A549 (cell line): ENCODE measurements at regions not wholly inside any gene's neighbourhood (a gene's known extent, or its start where the extent isn't known, plus 50 kb on each side); places are given as distances from the start of the nearest gene placed in this dataset.

Source experiments
- ATAC-seq, 2 experiments: fragments of 200-7000 bp in 1 of 2; fragments of >200 bp in 1 of 2; cut with Nextera tagmentation in 1 of 2; cut with Tn5 transposase in 1 of 2; 3 replicates each; pipeline versions ENCODE4 v1.8.0 to v1.9.1; 2018 to 2020; ENCODE audit warnings: mild to moderate bottlenecking in 1 of 2, moderate library complexity in 1 of 2
- CTCF ChIA-PET: fragments of 300-600 bp; sonication (Branson Sonifier 250); formaldehyde crosslinking; extraction: SDS; loops from one replicate; lab custom pipeline; 2021; ENCODE audit warnings: antibody characterized with exemption, inconsistent platforms; lab: Yijun Ruan, JAX
- POLR2A ChIA-PET: fragments of 350-600 bp; formaldehyde crosslinking; extraction: SDS; loops from one replicate; lab custom pipeline; 2021; ENCODE audit warnings: antibody characterized with exemption, inconsistent platforms; lab: Yijun Ruan, JAX
- DNase-seq, 2 experiments: peaks; one replicate each; pipeline versions ENCODE4 v3.0.0 to v3.0.0-alpha.2; 2011 to 2016; ENCODE audit warnings: low read depth in 1 of 2, low spot score in 1 of 2
- FAIRE-seq: peaks from 2 replicates; lab custom pipeline; 2011; peaks lifted over from hg19 to GRCh38; lab: Jason Lieb, UNC
- H3K27ac ChIP-seq, 2 experiments: fragments of >200 bp; sonication (Bioruptor Twin); formaldehyde crosslinking; 3 replicates each; pipeline ENCODE4 v1.5.1; 2016 to 2017
- H3K4me1 ChIP-seq: fragments of >200 bp; sonication (Bioruptor Twin); formaldehyde crosslinking; 3 replicates; pipeline ENCODE4 v1.6.1; 2016
- H3K4me2 ChIP-seq: fragments of >200 bp; sonication (Bioruptor Twin); formaldehyde crosslinking; 3 replicates; pipeline ENCODE4 v1.6.1; 2016
- H3K4me3 ChIP-seq: fragments of >200 bp; sonication (Bioruptor Twin); formaldehyde crosslinking; 3 replicates; pipeline ENCODE4 v1.5.1; 2016
- H3K9me3 ChIP-seq: fragments of >200 bp; sonication (Bioruptor Twin); formaldehyde crosslinking; 3 replicates; pipeline ENCODE4 v1.6.1; 2016
- CBX2 ChIP-seq: fragments of 200-600 bp; sonication (generic); IDR thresholded peaks from 2 replicates; pipeline ENCODE4 v1.6.1; 2016; ENCODE audit warnings: low read depth, mild to moderate bottlenecking, borderline replicate concordance
- CHD2 ChIP-seq: fragments of 150-350 bp; IDR thresholded peaks from 2 replicates; pipeline ENCODE4 v1.6.1; 2014; ENCODE audit warnings: low read length; ENCODE audit not compliant: partially characterized antibody
- CHD4 ChIP-seq: fragments of 200-600 bp; sonication (generic); IDR thresholded peaks from 2 replicates; pipeline ENCODE4 v1.6.1; 2016; ENCODE audit warnings: antibody characterized with exemption, mild to moderate bottlenecking, borderline replicate concordance
- EHF ChIP-seq: fragments of 250-450 bp; sonication (Bioruptor Pico); IDR thresholded peaks from 2 replicates; pipeline ENCODE4 v1.5.0; 2020; ENCODE audit warnings: mild to moderate bottlenecking
- ESRRA ChIP-seq: fragments of 150-350 bp; IDR thresholded peaks from 2 replicates; pipeline ENCODE4 v1.6.1; 2014; ENCODE audit warnings: mild to moderate bottlenecking, low read length, borderline replicate concordance
- FOXS1 ChIP-seq: fragments of 250-450 bp; sonication (Bioruptor Pico); IDR thresholded peaks from 2 replicates; pipeline ENCODE4 v1.5.0; 2020; ENCODE audit warnings: mild to moderate bottlenecking, moderate library complexity
- JUN ChIP-seq, 2 experiments: fragments of >200 bp; sonication (Bioruptor Twin); formaldehyde crosslinking; IDR thresholded peaks; 2 replicates in 1 of 2; 3 replicates in 1 of 2; pipeline ENCODE4 v1.6.1; 2016 to 2017
- MAFK ChIP-seq: fragments of 450-650 bp; IDR thresholded peaks from 2 replicates; pipeline ENCODE4 v1.6.1; 2014; ENCODE audit not compliant: partially characterized antibody
- MAZ ChIP-seq: fragments of 150-350 bp; IDR thresholded peaks from 2 replicates; pipeline ENCODE4 v1.6.1; 2014; ENCODE audit warnings: antibody characterized with exemption, low read depth, low read length, borderline replicate concordance
- PHF8 ChIP-seq: fragments of 200-600 bp; sonication (generic); IDR thresholded peaks from 2 replicates; pipeline ENCODE4 v1.6.1; 2016; ENCODE audit warnings: low read depth, mild to moderate bottlenecking, antibody characterized with exemption, moderate library complexity, borderline replicate concordance
- POLR2AphosphoS2 ChIP-seq: conservative IDR thresholded peaks from 2 replicates; pipeline ENCODE4 v1.6.1; 2012; ENCODE audit warnings: low read length, improper control_type of control experiment, inconsistent platforms
- ZFP36 ChIP-seq: fragments of 450-650 bp; IDR thresholded peaks from 2 replicates; pipeline ENCODE4 v1.6.1; 2014; ENCODE audit warnings: borderline replicate concordance; ENCODE audit not compliant: partially characterized antibody
- ZNF302 ChIP-seq: fragments of 250-450 bp; sonication (Bioruptor Pico); IDR thresholded peaks from 2 replicates; pipeline ENCODE4 v1.9.0; 2021; ENCODE audit warnings: inconsistent platforms, mild to moderate bottlenecking, moderate library complexity
- WGBS: methylation state at CpG from one replicate; pipeline ENCODE4 v1.1.6; 2017; ENCODE audit errors: missing lambda C conversion rate; 5-methylcytosine and 5-hydroxymethylcytosine counted together
- TF ChIP-seq, protein P1 (sequence below): fragments of 150-350 bp; IDR thresholded peaks from 2 replicates; pipeline ENCODE4 v1.6.1; 2014; ENCODE audit warnings: low read depth, mild to moderate bottlenecking, low read length
- TF ChIP-seq, protein P2 (sequence below): fragments of >200 bp; sonication (Bioruptor Twin); formaldehyde crosslinking; IDR thresholded peaks from 3 replicates; pipeline ENCODE4 v1.5.1; 2016
- TF ChIP-seq, protein P3 (sequence below): fragments of >200 bp; sonication (Bioruptor Twin); formaldehyde crosslinking; IDR thresholded peaks from 2 replicates; pipeline ENCODE4 v1.6.1; 2016

DNA sequence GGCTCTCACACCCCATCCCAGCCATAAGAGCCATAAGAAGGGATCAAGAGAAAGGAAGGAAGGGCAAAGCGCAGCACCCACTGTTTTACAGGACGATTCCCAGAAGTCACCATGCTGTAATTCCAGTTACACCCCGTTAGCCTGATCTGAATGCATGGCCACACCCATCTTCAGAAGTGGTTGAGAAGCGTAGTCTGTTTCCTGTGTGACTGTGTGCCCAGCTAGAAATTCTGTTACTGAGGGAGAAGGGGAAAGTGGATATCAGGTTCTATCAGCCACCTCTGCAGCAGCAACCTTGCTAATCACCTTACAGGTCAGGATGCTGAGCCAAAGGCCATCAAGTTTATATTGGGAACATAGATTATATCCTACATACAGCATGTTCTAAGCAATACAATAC lies 260.0 kb downstream of the ABHD5 start:
- 61% methylated on average over 4 of the region's 4 CpGs for WGBS
- no peaks in the 10 kb centered on the region for H3K9me3 ChIP-seq
- H3K4me1 ChIP-seq = peaks cover 8% of the 10 kb centered on the region; the same call in 1 of the 3 replicates
- DNase-seq (no peak), FAIRE-seq (no peak), ATAC-seq (no peak)
- POLR2A ChIA-PET = no interaction called here
- no peak overlapping the region for H3K4me2 ChIP-seq
- H3K27ac ChIP-seq = no peak overlapping the region
- CTCF ChIA-PET = no interaction called here
- H3K4me3 ChIP-seq = no peak overlapping the region
- no peak for TF ChIP-seq ZFP36
- TF ChIP-seq POLR2AphosphoS2 = no peak
- no peak for TF ChIP-seq CBX2
- no peak for TF ChIP-seq PHF8
- no peak for TF ChIP-seq FOXS1 (CRISPR knock-in tag)
- no peak for TF ChIP-seq EHF (CRISPR knock-in tag)
- TF ChIP-seq, all 56 proteins: peak for 0

DNA sequence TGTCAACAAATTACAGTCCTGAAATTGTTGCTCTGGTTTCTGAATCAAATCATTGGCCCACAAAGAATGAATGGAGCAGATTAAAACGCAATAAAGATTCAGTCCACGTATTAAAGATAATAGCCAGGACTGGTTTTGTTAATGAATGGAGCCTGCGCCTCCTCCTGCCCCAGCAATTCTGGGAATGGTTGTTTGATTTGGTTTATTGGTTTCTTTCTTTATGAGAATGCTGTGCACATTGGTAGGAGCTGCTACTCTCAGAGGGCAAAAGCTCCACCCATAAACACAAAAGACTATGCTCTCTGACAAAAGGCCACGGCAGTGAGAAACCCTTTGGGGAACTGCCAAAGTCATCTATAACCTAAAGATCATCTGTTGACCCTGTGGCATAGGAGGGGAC lies 261.1 kb downstream of the ABHD5 start:
- Histone ChIP-seq H3K4me2 (no peak overlapping the region), H3K4me3 (no peak overlapping the region), H3K9me3 (no peaks in the 10 kb centered on the region)
- ATAC-seq (no peak), DNase-seq (no peak), FAIRE-seq (no peak)
- CTCF ChIA-PET = no interaction called here
- POLR2A ChIA-PET = no interaction called here
- TF ChIP-seq, protein P1, sequence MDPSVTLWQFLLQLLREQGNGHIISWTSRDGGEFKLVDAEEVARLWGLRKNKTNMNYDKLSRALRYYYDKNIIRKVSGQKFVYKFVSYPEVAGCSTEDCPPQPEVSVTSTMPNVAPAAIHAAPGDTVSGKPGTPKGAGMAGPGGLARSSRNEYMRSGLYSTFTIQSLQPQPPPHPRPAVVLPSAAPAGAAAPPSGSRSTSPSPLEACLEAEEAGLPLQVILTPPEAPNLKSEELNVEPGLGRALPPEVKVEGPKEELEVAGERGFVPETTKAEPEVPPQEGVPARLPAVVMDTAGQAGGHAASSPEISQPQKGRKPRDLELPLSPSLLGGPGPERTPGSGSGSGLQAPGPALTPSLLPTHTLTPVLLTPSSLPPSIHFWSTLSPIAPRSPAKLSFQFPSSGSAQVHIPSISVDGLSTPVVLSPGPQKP = no peak
- TF ChIP-seq CHD2 (no peak), ZNF302 (no peak), CHD4 (no peak), PHF8 (no peak), MAZ (no peak), POLR2AphosphoS2 (no peak), ZFP36 (no peak), JUN (IDR thresholded peaks at IDR 0.05) (no peak)
- TF ChIP-seq, protein P2, sequence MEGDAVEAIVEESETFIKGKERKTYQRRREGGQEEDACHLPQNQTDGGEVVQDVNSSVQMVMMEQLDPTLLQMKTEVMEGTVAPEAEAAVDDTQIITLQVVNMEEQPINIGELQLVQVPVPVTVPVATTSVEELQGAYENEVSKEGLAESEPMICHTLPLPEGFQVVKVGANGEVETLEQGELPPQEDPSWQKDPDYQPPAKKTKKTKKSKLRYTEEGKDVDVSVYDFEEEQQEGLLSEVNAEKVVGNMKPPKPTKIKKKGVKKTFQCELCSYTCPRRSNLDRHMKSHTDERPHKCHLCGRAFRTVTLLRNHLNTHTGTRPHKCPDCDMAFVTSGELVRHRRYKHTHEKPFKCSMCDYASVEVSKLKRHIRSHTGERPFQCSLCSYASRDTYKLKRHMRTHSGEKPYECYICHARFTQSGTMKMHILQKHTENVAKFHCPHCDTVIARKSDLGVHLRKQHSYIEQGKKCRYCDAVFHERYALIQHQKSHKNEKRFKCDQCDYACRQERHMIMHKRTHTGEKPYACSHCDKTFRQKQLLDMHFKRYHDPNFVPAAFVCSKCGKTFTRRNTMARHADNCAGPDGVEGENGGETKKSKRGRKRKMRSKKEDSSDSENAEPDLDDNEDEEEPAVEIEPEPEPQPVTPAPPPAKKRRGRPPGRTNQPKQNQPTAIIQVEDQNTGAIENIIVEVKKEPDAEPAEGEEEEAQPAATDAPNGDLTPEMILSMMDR = no peak
- TF ChIP-seq, protein P3, sequence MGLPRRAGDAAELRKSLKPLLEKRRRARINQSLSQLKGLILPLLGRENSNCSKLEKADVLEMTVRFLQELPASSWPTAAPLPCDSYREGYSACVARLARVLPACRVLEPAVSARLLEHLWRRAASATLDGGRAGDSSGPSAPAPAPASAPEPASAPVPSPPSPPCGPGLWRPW = no peak
- TF ChIP-seq, all 56 proteins: peak for 0
- no peak overlapping the region for H3K27ac ChIP-seq
- WGBS = 78% methylated on average over 4 of the region's 4 CpGs
- peaks cover 8% of the 10 kb centered on the region; the same call in 1 of the 3 replicates for H3K4me1 ChIP-seq

DNA sequence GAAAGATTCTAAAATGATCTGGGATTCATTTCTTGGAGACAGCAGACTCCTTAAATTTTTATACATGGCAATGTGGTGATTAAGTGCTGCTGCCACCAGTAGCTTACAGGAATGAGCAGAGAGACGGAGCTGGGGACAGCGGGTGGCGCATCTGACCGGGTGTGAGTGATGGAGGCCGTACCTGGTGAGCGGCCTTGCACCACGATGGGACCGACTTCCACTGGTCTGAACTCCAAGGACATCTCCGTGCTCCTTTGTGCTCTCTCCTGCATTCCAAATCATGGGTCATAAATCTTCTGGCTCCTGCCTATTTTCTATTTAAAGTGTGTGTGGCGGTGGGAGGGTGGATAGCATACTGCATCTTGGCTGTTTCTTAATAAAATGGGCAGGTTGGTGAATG lies 262.6 kb downstream of the ABHD5 start:
- no peak for DNase-seq
- ChIA-PET CTCF (no interaction called here), POLR2A (no interaction called here)
- Histone ChIP-seq H3K4me3 (no peak overlapping the region), H3K4me2 (no peak overlapping the region; the same call in 1 of the 3 replicates), H3K27ac (no peak overlapping the region), H3K4me1 (peaks cover 8% of the 10 kb centered on the region; the same call in 1 of the 3 replicates), H3K9me3 (no peaks in the 10 kb centered on the region)
- FAIRE-seq = no peak
- WGBS = 86% methylated on average over 10 of the region's 10 CpGs
- TF ChIP-seq ESRRA (no peak), MAFK (no peak)
- no peak for ATAC-seq
